Transverse colon (tissue), 4 donors: ENCODE measurements at regions not wholly inside any gene's neighbourhood (a gene's known extent, or its start where the extent isn't known, plus 50 kb on each side); places are given as distances from the start of the nearest gene placed in this dataset.

ENCODE experiments used
- DNase-seq: peaks from one replicate; pipeline ENCODE4 v3.0.0-alpha.2; 2019
- H3K27ac ChIP-seq, 4 donors: fragments of 200-600 bp; sonication (generic); 2 replicates each; pipeline ENCODE4 v1.5.1; 2016 to 2018; ENCODE audit warnings: inconsistent platforms in 4 of 4
- H3K27me3 ChIP-seq: fragments of 200-600 bp; sonication (generic); 2 replicates; pipeline ENCODE4 v1.5.1; 2017; ENCODE audit warnings: inconsistent platforms
- H3K36me3 ChIP-seq, 4 donors: fragments of 200-600 bp; sonication (generic); 2 replicates each; pipeline ENCODE4 v1.5.1; 2017 to 2019; ENCODE audit warnings: inconsistent platforms in 4 of 4
- H3K4me1 ChIP-seq, 4 donors: fragments of 200-600 bp; sonication (generic); 2 replicates each; pipeline ENCODE4 v1.5.1; 2017 to 2020; ENCODE audit warnings: inconsistent platforms in 4 of 4
- H3K4me3 ChIP-seq, 4 donors: fragments of 200-600 bp; sonication (generic); 1 replicate in 1 of 4; 2 replicates in 3 of 4; pipeline versions ENCODE4 v1.5.1 to v1.6.1; 2017 to 2019; ENCODE audit warnings: inconsistent platforms in 4 of 4
- H3K9me3 ChIP-seq, 2 donors: fragments of 200-600 bp; sonication (generic); 2 replicates each; pipeline ENCODE4 v1.5.1; 2017 to 2019; ENCODE audit warnings: inconsistent platforms in 2 of 2
- EP300 ChIP-seq: sonication (generic); formaldehyde crosslinking; IDR thresholded peaks from one replicate; pipeline ENCODE4 v1.6.1; 2017; ENCODE audit warnings: antibody characterized with exemption, low read depth
- POLR2A ChIP-seq: fragments of 450-650 bp; IDR thresholded peaks from one replicate; pipeline ENCODE4 v1.6.1; 2016; ENCODE audit warnings: antibody characterized with exemption, mild to moderate bottlenecking, moderate library complexity
- POLR2AphosphoS5 ChIP-seq, 3 donors: sonication (generic); formaldehyde crosslinking; IDR thresholded peaks; one replicate each; pipeline ENCODE4 v1.6.1; 2016; ENCODE audit warnings: antibody characterized with exemption in 3 of 3
- WGBS, 2 donors: methylation state at CpG; one replicate each; pipeline ENCODE4 v1.1.5; 2018; ENCODE audit warnings: low coverage in 1 of 2; 5-methylcytosine and 5-hydroxymethylcytosine counted together
- in situ Hi-C, 4 donors: fragments of 200-750 bp; cut with MboI; loops; one replicate each; pipeline versions ENCODE4 v1.15.0 to v1.15.1; 2017; ENCODE audit warnings: low sequenced_read_pairs in 3 of 4, low pct_ligation_motif_present in 1 of 4, low pct_unique_long_range_greater_than_20kb in 1 of 4
- intact Hi-C: fragments of 100-400 bp; cut with DNase I; formaldehyde crosslinking; loops from one replicate; pipeline ENCODE4 v1.15.1; 2023; ENCODE audit warnings: low total_unique reads
- TF ChIP-seq, protein P1 (sequence below), 5 experiments: fragments of 200-600 bp in 3 of 5; fragments of 450-650 bp in 2 of 5; sonication (generic) in 3 of 5; IDR thresholded peaks; 1 replicate in 2 of 5; 2 replicates in 3 of 5; pipeline ENCODE4 v1.5.1; 2016 to 2017; ENCODE audit warnings: antibody characterized with exemption in 5 of 5, inconsistent platforms in 3 of 5, mild to moderate bottlenecking in 2 of 5, moderate library complexity in 1 of 5

DNA sequence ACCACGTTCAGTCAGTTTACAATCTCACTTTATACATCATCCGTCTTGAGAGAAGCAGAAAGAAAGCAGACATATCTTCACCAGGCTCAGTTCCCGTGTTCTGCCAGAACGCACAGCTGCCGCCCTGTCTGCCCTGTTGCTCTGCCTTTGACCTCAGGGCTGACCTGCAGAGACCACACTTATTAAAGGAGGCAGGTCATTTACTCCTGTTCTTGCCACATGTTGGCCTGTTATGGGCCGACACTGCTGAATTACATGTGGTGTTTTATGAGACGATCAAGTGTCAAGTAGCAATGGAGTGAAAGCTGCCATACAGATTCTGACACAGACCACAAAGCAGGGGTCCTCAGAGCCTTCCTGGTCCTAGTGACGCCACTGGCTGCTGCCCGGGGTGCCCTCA, 232.2 kb downstream of the TTC32 start:
- H3K9me3 ChIP-seq = no peaks in the 10 kb centered on the region
- no peaks in the 10 kb centered on the region for H3K27me3 ChIP-seq
- H3K4me1 ChIP-seq = peaks cover 0 to 16% (median 0%) of the 10 kb centered on the region in 4 donors
- DNase-seq = no peak
- in situ Hi-C loops (no loop called here), intact Hi-C loops (no loop called here)
- TF ChIP-seq POLR2AphosphoS5 (IDR thresholded peaks at IDR 0.05) = no peak
- no peak for TF ChIP-seq EP300
- H3K4me3 ChIP-seq = no peak overlapping the region
- H3K27ac ChIP-seq = no peak overlapping the region
- 54 to 74% methylated on average over 4 to 9 of the region's 9 CpGs for WGBS, 2 donors
- no peaks in the 10 kb centered on the region for H3K36me3 ChIP-seq

- 70 to 72% methylated on average over 3 to 7 of the region's 7 CpGs for WGBS, 2 donors
These were observed 232.7 kb downstream of the TTC32 start for GRCh38 chr2:19669126-19669525.

DNA sequence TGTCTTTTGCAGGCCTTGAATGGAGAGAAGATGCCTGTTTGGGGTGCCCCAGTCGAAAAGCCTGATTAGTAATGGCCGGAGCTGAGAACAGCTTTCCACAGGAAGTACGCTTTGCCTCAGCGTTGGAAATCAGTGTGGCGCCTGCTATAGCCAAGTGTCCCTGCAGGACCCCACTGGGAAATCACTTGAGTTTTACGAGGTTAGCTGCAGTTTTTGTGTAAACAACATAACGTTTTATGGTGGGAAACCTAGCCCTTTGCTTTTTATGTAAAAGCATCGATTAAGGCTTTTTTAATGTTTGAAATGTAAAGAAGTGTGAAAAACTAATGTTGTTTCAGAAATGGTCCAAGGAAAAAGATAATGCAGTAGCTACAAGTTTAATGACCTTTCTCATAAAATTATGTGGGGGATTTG, 234.2 kb downstream of the TTC32 start:
- WGBS, 2 donors = 33 to 45% methylated on average over 6 to 8 of the region's 8 CpGs
- Histone ChIP-seq H3K4me3 (no peak overlapping the region), H3K27me3 (no peaks in the 10 kb centered on the region), H3K9me3 (no peaks in the 10 kb centered on the region), H3K27ac (no peak overlapping the region), H3K4me1 (peaks cover 0 to 16% (median 0%) of the 10 kb centered on the region in 4 donors), H3K36me3 (no peaks in the 10 kb centered on the region)
- DNase-seq = no peak
- TF ChIP-seq, protein P1, sequence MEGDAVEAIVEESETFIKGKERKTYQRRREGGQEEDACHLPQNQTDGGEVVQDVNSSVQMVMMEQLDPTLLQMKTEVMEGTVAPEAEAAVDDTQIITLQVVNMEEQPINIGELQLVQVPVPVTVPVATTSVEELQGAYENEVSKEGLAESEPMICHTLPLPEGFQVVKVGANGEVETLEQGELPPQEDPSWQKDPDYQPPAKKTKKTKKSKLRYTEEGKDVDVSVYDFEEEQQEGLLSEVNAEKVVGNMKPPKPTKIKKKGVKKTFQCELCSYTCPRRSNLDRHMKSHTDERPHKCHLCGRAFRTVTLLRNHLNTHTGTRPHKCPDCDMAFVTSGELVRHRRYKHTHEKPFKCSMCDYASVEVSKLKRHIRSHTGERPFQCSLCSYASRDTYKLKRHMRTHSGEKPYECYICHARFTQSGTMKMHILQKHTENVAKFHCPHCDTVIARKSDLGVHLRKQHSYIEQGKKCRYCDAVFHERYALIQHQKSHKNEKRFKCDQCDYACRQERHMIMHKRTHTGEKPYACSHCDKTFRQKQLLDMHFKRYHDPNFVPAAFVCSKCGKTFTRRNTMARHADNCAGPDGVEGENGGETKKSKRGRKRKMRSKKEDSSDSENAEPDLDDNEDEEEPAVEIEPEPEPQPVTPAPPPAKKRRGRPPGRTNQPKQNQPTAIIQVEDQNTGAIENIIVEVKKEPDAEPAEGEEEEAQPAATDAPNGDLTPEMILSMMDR (IDR thresholded peaks at IDR 0.05) = no peak
- TF ChIP-seq POLR2AphosphoS5 (IDR thresholded peaks at IDR 0.05) (no peak), EP300 (no peak)
- in situ Hi-C loops (no loop called here), intact Hi-C loops (no loop called here)

More at GRCh38 chr2:19669126-19669525, 232.7 kb downstream of the TTC32 start:
- intact Hi-C loops (no loop called here), in situ Hi-C loops (no loop called here)
- DNase-seq = no peak
- TF ChIP-seq POLR2A (no peak), EP300 (no peak), POLR2AphosphoS5 (IDR thresholded peaks at IDR 0.05) (no peak)
- TF ChIP-seq, protein P1 (IDR thresholded peaks at IDR 0.05) = no peak
- H3K27ac ChIP-seq = no peak overlapping the region
- H3K4me3 ChIP-seq = no peak overlapping the region
- peaks cover 0 to 16% (median 0%) of the 10 kb centered on the region in 4 donors for H3K4me1 ChIP-seq
- no peaks in the 10 kb centered on the region for H3K36me3 ChIP-seq
- no peaks in the 10 kb centered on the region for H3K9me3 ChIP-seq
- no peaks in the 10 kb centered on the region for H3K27me3 ChIP-seq

DNA sequence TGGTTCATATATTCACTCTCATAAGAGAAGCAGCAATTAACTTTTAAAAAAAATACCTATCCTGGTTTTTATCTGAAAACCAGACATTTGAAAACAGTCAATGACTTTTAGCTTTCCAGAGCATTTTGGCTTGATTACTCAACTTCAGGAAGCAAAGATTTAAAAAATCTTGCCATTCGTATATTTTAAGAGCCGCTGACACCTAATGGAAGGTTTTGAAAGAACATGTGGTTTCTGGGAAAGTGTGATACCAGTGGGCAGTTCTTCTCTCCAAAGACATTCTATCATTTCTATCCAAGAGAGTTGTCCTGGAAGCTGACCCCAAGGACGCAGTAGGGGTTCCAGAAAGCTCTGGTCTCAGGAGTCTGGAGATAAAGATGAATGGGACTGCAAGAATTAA, 234.7 kb downstream of the TTC32 start:
- no peaks in the 10 kb centered on the region for H3K9me3 ChIP-seq
- H3K27me3 ChIP-seq = no peaks in the 10 kb centered on the region
- no peaks in the 10 kb centered on the region for H3K36me3 ChIP-seq
- intact Hi-C loops (no loop called here), in situ Hi-C loops (no loop called here)
- TF ChIP-seq POLR2A (no peak), EP300 (no peak)
- TF ChIP-seq, protein P1 (IDR thresholded peaks at IDR 0.05) = peak in 4 of 5 experiments; percentile 6 to 25 (median 22)
- 64 to 77% methylated on average over 3 of the region's 3 CpGs for WGBS, 2 donors
- peaks cover 0 to 16% (median 0%) of the 10 kb centered on the region in 4 donors for H3K4me1 ChIP-seq
- no peak for DNase-seq
- no peak overlapping the region for H3K4me3 ChIP-seq
- no peak overlapping the region for H3K27ac ChIP-seq

DNA sequence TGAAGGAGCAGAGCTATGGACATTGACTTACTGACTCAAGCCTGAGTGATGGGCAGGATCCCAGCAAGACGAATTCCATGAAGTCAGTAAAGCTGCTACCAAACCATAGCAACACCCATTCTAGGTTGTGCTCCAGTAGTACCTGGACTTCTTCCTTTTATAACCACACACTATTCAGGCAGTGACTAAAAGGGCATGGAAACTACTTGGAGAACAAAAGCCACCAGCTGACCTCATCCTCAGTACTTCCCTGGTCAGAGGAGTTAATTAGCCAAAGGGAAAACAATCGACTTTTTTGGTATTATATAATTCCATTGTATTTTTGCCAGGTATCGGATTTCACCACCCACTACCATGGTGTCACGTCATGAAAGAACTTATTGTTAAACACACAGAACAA, 237.1 kb downstream of the TTC32 start:
- in situ Hi-C loops = no loop called here
- H3K36me3 ChIP-seq = no peaks in the 10 kb centered on the region
- H3K27ac ChIP-seq = no peak overlapping the region
- 62 to 68% methylated on average over 3 to 4 of the region's 4 CpGs for WGBS, 2 donors
- H3K4me3 ChIP-seq = no peak overlapping the region
- no peaks in the 10 kb centered on the region for H3K9me3 ChIP-seq
- intact Hi-C loops = no loop called here
- no peak for DNase-seq
- TF ChIP-seq, protein P1 (IDR thresholded peaks at IDR 0.05) = no peak
- TF ChIP-seq EP300 (no peak), POLR2A (no peak), POLR2AphosphoS5 (IDR thresholded peaks at IDR 0.05) (no peak)
- H3K27me3 ChIP-seq = no peaks in the 10 kb centered on the region
- peaks cover 0 to 7% (median 0%) of the 10 kb centered on the region in 4 donors for H3K4me1 ChIP-seq
